ENCODE measurements at regions not wholly inside any gene's neighbourhood (a gene's known extent, or its start where the extent isn't known, plus 50 kb on each side); places are given as distances from the start of the nearest gene placed in this dataset.

DNA sequence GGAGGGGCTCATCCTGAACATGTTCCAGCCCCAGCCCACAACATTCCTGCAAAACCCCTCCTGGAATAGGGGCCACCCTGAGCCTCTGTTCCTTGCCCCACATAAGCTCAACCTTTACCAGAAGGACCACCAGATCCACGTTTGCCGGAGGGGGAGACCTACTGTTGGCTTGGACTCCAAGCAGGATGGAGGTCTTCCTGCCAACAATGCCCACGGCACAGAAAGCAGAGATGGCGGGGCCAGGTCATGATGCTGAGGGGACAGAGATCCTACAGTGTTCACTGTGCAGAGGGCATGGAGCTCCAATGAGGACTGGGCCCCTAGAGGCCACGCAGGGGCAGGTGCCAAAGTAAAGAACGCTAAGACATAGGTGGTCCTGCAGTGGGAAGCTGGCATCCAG lies 98.5 kb upstream of the RAB6C start:
- BruUV-seq (replicated peaks): no TSS peak

More for the DNA sequence above, 98.5 kb upstream of the RAB6C start:
- in situ Hi-C loops (cut with MboI): no loop called here
- Histone ChIP-seq H3K36me3 (ENCODE audit: control insufficient read depth, insufficient read depth, low read length) (no peaks in the 10 kb centered on the region), H3K9me3 (replicated peaks; ENCODE audit: control insufficient read depth, insufficient read depth, low read depth, low read length) (no peaks in the 10 kb centered on the region), H3K4me2 (ENCODE audit: insufficient read depth, low read length) (no peak overlapping the region), H3K27me3 (ENCODE audit: control insufficient read depth in 2 of 2, insufficient read depth in 2 of 2, low read length in 2 of 2) (peaks cover 0 to 17% of the 10 kb centered on the region in 2 experiments; a peak in 2 of 5 replicates), H3K9me1 (ENCODE audit: control insufficient read depth, insufficient read depth, low read length) (no peaks in the 10 kb centered on the region), H3K4me3 (no peak overlapping the region), H4K20me1 (replicated peaks; ENCODE audit: control insufficient read depth, insufficient read depth, low read length) (no peaks in the 10 kb centered on the region), H3K79me2 (ENCODE audit: control insufficient read depth, insufficient read depth, low read length) (no peaks in the 10 kb centered on the region), H3K9ac (ENCODE audit: insufficient read depth in 1 of 2, low read depth in 2 of 2, low read length in 2 of 2) (no peak overlapping the region), H3K4me1 (replicated peaks in 1 of 2; ENCODE audit: control insufficient read depth in 2 of 2, insufficient read depth in 2 of 2, low read length in 2 of 2) (peaks cover 0 to 6% of the 10 kb centered on the region in 2 experiments; a peak in 3 of 5 replicates), H2AFZ (ENCODE audit: low read depth, low read length) (no peak overlapping the region), H3K27ac (ENCODE audit: extremely low read depth, low read depth, low read length) (no peak overlapping the region)
- no peak for DNase-seq (ENCODE audit: extremely low read depth in 1 of 4, low spot score in 3 of 4)
- no peak for FAIRE-seq
- intact Hi-C loops (cut with micrococcal nuclease): no loop called here
- POLR2A ChIA-PET: no interaction called here
- CTCF ChIA-PET (ENCODE audit: low intra/inter-chr PET ratio): no interaction called here
- WGBS (ENCODE audit: insufficient coverage, low coverage, missing lambda C conversion rate): 0% methylated on average over 6 of the region's 6 CpGs
- TF ChIP-seq DNMT1 (IDR thresholded peaks at IDR 0.05) (no peak), ZNF184 (CRISPR knock-in tag; IDR thresholded peaks at IDR 0.05) (no peak), MAFG (tag; conservative IDR thresholded peaks at IDR 0.05) (no peak), SREBF1 (IDR thresholded peaks at IDR 0.05; ENCODE audit: borderline replicate concordance, low read depth, low read length) (no peak), SP2 (IDR thresholded peaks at IDR 0.05; ENCODE audit: extremely low read depth, low read depth, low read length, poor library complexity, severe bottlenecking) (no peak), TSC22D4 (tag; IDR thresholded peaks at IDR 0.05) (no peak), IRF1 (CRISPR knock-in tag; IDR thresholded peaks at IDR 0.05; ENCODE audit: borderline replicate concordance) (no peak), NBN (IDR thresholded peaks at IDR 0.05; ENCODE audit: low read depth) (no peak)
- TF ChIP-seq, protein P1, sequence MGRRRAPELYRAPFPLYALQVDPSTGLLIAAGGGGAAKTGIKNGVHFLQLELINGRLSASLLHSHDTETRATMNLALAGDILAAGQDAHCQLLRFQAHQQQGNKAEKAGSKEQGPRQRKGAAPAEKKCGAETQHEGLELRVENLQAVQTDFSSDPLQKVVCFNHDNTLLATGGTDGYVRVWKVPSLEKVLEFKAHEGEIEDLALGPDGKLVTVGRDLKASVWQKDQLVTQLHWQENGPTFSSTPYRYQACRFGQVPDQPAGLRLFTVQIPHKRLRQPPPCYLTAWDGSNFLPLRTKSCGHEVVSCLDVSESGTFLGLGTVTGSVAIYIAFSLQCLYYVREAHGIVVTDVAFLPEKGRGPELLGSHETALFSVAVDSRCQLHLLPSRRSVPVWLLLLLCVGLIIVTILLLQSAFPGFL (CRISPR knock-in tag; IDR thresholded peaks at IDR 0.05): no peak
- ATAC-seq: no peak
